HL-60 (cell line): ENCODE measurements at regions not wholly inside any gene's neighbourhood (a gene's known extent, or its start where the extent isn't known, plus 50 kb on each side); places are given as distances from the start of the nearest gene placed in this dataset.

Source experiments
- CTCF ChIP-seq: IDR thresholded peaks from one replicate; pipeline ENCODE4 v1.5.1; 2011; ENCODE audit warnings: low read length, control low read depth, inconsistent platforms; ENCODE audit not compliant: insufficient read depth
- POLR2AphosphoS5 ChIP-seq: IDR thresholded peaks from 2 replicates; pipeline ENCODE4 v1.6.1; 2012; ENCODE audit warnings: low read depth
- TF ChIP-seq, protein P1 (sequence below): IDR thresholded peaks from 2 replicates; pipeline ENCODE4 v1.6.1; 2012; ENCODE audit warnings: low read depth; ENCODE audit not compliant: insufficient replicate concordance

GRCh38 chr20:11304795-11305194 is 612.9 kb upstream of the BTBD3 start:
- TF ChIP-seq CTCF, result no peak
- TF ChIP-seq POLR2AphosphoS5, result no peak
- TF ChIP-seq, protein P1, sequence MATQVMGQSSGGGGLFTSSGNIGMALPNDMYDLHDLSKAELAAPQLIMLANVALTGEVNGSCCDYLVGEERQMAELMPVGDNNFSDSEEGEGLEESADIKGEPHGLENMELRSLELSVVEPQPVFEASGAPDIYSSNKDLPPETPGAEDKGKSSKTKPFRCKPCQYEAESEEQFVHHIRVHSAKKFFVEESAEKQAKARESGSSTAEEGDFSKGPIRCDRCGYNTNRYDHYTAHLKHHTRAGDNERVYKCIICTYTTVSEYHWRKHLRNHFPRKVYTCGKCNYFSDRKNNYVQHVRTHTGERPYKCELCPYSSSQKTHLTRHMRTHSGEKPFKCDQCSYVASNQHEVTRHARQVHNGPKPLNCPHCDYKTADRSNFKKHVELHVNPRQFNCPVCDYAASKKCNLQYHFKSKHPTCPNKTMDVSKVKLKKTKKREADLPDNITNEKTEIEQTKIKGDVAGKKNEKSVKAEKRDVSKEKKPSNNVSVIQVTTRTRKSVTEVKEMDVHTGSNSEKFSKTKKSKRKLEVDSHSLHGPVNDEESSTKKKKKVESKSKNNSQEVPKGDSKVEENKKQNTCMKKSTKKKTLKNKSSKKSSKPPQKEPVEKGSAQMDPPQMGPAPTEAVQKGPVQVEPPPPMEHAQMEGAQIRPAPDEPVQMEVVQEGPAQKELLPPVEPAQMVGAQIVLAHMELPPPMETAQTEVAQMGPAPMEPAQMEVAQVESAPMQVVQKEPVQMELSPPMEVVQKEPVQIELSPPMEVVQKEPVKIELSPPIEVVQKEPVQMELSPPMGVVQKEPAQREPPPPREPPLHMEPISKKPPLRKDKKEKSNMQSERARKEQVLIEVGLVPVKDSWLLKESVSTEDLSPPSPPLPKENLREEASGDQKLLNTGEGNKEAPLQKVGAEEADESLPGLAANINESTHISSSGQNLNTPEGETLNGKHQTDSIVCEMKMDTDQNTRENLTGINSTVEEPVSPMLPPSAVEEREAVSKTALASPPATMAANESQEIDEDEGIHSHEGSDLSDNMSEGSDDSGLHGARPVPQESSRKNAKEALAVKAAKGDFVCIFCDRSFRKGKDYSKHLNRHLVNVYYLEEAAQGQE, result no peak
